Epithelial cell of proximal tubule (primary cell): ENCODE measurements at regions not wholly inside any gene's neighbourhood (a gene's known extent, or its start where the extent isn't known, plus 50 kb on each side); places are given as distances from the start of the nearest gene placed in this dataset.

Source experiments
- DNase-seq: peaks from one replicate; pipeline ENCODE4 v3.0.0-alpha.2; 2011; ENCODE audit warnings: low read depth
- H3K4me3 ChIP-seq: 2 replicates; pipeline ENCODE4 v1.5.1; 2011; ENCODE audit warnings: low read depth, mild to moderate bottlenecking, low read length
- TF ChIP-seq, protein P1 (sequence below): conservative IDR thresholded peaks from 2 replicates; pipeline ENCODE4 v1.5.1; 2012; ENCODE audit warnings: low read depth, mild to moderate bottlenecking, low read length

DNA sequence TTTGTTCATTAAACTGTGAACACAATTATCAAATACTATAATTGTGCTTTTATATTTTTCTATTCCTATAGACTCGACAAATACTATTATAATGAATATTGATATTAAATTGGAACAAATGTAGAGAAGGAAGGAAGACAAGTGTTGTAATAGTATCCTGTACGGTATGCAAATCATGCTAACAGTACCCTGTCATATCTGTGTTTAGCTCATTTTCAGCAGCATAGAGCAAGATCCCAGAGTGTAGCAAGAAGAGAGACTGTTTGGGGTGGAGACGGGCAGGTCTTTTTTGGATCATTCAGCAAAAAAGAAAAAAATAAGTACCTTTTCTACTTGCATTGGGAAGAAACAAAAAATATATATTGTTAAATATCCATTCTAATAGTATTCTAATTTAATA lies 224.1 kb downstream of the TPRG1 start:
- DNase-seq, result no peak
- TF ChIP-seq, protein P1, sequence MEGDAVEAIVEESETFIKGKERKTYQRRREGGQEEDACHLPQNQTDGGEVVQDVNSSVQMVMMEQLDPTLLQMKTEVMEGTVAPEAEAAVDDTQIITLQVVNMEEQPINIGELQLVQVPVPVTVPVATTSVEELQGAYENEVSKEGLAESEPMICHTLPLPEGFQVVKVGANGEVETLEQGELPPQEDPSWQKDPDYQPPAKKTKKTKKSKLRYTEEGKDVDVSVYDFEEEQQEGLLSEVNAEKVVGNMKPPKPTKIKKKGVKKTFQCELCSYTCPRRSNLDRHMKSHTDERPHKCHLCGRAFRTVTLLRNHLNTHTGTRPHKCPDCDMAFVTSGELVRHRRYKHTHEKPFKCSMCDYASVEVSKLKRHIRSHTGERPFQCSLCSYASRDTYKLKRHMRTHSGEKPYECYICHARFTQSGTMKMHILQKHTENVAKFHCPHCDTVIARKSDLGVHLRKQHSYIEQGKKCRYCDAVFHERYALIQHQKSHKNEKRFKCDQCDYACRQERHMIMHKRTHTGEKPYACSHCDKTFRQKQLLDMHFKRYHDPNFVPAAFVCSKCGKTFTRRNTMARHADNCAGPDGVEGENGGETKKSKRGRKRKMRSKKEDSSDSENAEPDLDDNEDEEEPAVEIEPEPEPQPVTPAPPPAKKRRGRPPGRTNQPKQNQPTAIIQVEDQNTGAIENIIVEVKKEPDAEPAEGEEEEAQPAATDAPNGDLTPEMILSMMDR, result no peak
- H3K4me3 ChIP-seq, result no peak overlapping the region

DNA sequence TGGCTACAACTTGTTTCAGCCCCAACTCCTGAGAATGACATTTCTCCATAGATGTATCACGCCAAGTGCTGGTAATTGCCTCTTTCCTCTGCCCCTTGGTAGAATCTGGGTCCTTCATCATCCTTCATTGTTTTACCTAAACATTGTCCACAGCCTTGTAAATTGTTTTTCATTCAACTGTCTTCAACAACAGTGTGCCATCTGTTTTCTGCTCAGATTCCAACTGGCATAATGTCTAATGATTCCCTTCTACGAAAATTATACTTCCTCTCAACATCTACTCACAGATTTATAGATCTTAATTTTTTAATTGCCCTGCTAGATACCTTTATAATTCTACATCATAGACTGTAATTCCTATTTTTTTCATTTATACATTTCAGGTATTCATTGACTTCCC lies 226.9 kb downstream of the TPRG1 start:
- no peak overlapping the region for H3K4me3 ChIP-seq
- TF ChIP-seq, protein P1, result no peak
- DNase-seq, result no peak

GRCh38 chr3:189401196-189401595 lies 229.4 kb downstream of the TPRG1 start:
- H3K4me3 ChIP-seq, result no peak overlapping the region
- TF ChIP-seq, protein P1, result no peak
- no peak for DNase-seq

DNA sequence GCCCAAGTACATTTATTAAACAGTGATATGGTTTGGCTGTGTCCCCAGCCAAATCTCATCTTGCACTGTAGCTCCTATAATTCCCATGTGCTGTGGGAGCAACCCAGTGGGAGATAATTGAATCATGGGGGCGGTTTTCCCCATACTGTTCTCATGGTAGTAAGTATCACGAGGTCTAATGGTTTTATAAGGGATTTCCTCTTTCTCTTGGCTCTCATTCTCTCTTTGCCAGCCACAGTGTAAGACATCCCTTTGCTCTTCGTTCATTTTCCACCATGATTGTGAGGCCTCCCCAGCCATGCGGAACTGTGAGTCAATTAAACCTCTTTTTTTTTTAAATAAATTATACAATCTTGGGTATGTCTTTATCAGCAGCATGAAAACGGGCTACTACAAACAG lies 228.0 kb upstream of the TP63 start:
- H3K4me3 ChIP-seq, result no peak overlapping the region
- TF ChIP-seq, protein P1, result no peak
- DNase-seq, result no peak

DNA sequence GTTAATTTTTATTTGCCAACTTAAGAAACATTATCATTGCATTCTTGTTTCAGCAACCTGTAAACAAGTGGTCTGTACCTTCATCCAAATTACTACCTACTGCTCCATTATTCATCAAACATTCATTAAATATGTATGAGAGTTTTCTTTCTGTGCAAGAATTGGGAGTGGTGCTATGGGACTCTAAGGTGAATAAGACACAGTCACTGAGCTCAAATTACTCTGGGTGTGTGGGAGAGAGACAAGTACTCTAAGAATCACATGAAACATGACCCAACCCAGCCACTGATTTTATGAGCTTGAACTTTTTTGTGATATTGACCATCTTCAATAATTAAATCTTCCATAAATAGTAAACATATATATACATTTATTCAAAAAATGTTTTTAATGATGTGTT lies 227.2 kb upstream of the TP63 start:
- H3K4me3 ChIP-seq, result no peak overlapping the region
- no peak for DNase-seq
- TF ChIP-seq, protein P1, result no peak

DNA sequence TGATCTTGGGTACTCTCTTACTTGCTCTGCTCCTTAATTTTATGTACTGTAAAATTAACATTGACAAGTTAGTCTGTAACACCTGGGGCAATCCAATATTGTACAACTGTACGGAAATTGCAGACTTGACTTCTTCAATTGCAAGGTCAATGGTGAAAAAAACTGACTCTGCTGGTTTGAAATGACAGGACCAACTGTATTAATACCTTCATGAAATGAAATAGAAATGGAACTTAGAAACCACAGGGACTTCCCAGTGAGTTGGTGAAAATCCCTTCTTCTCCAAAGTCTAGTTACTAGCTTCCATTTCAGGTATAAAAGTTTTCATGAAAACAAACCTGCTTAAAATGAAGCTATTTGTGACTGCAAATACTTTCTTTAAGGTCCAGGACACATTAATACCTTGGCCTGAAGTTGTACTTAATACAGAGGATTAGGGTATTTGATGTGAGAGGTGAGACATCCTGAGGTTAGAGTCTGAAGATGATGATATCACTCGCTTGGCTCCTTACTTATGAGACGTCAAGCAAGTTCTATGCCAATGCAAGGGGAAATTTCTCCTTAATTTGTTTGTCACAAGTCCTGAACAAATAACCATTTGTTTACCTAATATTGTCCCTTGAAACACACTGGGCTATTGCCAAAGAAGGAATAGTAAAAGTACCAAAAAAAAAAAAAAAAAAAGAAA lies 226.2 kb upstream of the TP63 start:
- no peak overlapping the region for H3K4me3 ChIP-seq
- no peak for DNase-seq
- TF ChIP-seq, protein P1, result no peak

DNA sequence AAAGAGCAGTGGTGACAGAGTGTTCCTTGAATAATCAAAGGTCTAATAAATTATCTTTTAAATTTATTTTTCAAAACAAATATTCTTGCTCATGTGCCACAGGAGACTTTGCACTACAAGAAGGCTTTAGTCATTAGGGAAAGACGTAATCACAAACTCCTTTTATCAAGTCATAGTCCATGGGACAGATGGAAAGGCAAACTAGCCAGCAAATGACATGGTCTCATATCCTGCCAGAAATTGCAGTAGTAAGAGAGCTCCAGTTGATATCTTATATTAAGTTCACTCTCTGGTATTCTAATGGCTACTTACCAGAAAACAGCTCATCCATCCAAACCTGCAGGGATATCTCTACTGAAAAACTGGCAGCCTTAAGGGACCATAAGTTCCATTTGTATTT lies 225.0 kb upstream of the TP63 start:
- no peak for DNase-seq
- TF ChIP-seq, protein P1, result no peak
- no peak overlapping the region for H3K4me3 ChIP-seq
